ENCODE measurements at regions not wholly inside any gene's neighbourhood (a gene's known extent, or its start where the extent isn't known, plus 50 kb on each side); places are given as distances from the start of the nearest gene placed in this dataset.

GRCh38 chr3:21357241-21357640 is 393.8 kb downstream of the ZNF385D start:
- Histone ChIP-seq H3K27ac (ENCODE audit: control insufficient read depth, insufficient read depth) (no peak overlapping the region), H3K4me1 (ENCODE audit: control insufficient read depth, insufficient read depth, low read length) (no peaks in the 10 kb centered on the region), H3K27me3 (replicated peaks in 1 of 2; ENCODE audit: control insufficient read depth in 2 of 2, insufficient read depth in 2 of 2, low read length in 1 of 2) (no peaks in the 10 kb centered on the region), H3K9me3 (replicated peaks; ENCODE audit: control insufficient read depth, insufficient read depth, low read length) (no peaks in the 10 kb centered on the region), H4K20me1 (ENCODE audit: control insufficient read depth, insufficient read depth) (no peaks in the 10 kb centered on the region), H3K79me2 (ENCODE audit: control insufficient read depth, insufficient read depth, low read length) (no peaks in the 10 kb centered on the region), H3K4me3 (no peak overlapping the region), H3K9ac (ENCODE audit: control insufficient read depth, insufficient read depth, low read length) (no peak overlapping the region), H3K4me2 (ENCODE audit: control insufficient read depth, insufficient read depth) (no peak overlapping the region), H3K36me3 (ENCODE audit: control insufficient read depth in 2 of 2, insufficient read depth in 2 of 2, low read length in 1 of 2) (no peaks in the 10 kb centered on the region), H2AFZ (ENCODE audit: control insufficient read depth, low read depth, low read length) (no peak overlapping the region)
- FAIRE-seq, result no peak
- POLR2A ChIA-PET, result interaction anchor here (1.4 kb wide), 1 partner anchor 24 kb away, joined by 3 read pairs; no protein-coding TSS in a partner anchor
- RAD21 ChIA-PET (ENCODE audit: unreplicated experiment), result interaction anchor here (0.9 to 1.8 kb wide), 4 partner anchors 75 to 128 kb away, joined by 3 to 4 read pairs (median 3); no protein-coding TSS in a partner anchor
- intact Hi-C loops (cut with micrococcal nuclease; ENCODE audit: unreplicated experiment), result no loop called here
- 0% methylated on average over 2 of the region's 2 CpGs for WGBS (ENCODE audit: insufficient coverage, insufficient replicate concordance, low lambda C conversion rate, missing lambda C conversion rate)
- SMC1A ChIA-PET (ENCODE audit: uncharacterized antibody, unreplicated experiment), result interaction anchor here (0.6 to 2.5 kb wide), 9 partner anchors 12 to 108 kb away, joined by 3 to 11 read pairs (median 3); no protein-coding TSS in a partner anchor
- in situ Hi-C loops (cut with MboI), result no loop called here
- CTCF ChIA-PET, result no interaction called here
- no peak for DNase-seq (ENCODE audit: low read depth, low spot score)
- no TSS peak for BruUV-seq (replicated peaks)
- no peak; the same call in 2 of the 3 replicates for ATAC-seq
- TF ChIP-seq POLR2A (IDR thresholded peaks at IDR 0.05; ENCODE audit: low read depth, low read length) (no peak), MLLT1 (IDR thresholded peaks at IDR 0.05) (no peak), BHLHE40 (IDR thresholded peaks at IDR 0.05; ENCODE audit: borderline replicate concordance in 1 of 2, low read depth in 2 of 2, low read length in 1 of 2) (no peak), CHD1 (IDR thresholded peaks at IDR 0.05; ENCODE audit: low read depth, low read length) (no peak), CTCF (IDR thresholded peaks at IDR 0.05 in 2 of 3, conservative IDR thresholded peaks at IDR 0.05 in 1 of 3; ENCODE audit: control insufficient read depth in 2 of 3, extremely low read depth in 1 of 3, insufficient read depth in 1 of 3, low read depth in 3 of 3, low read length in 3 of 3) (no peak), IKZF1 (conservative IDR thresholded peaks at IDR 0.05) (no peak), EGR1 (IDR thresholded peaks at IDR 0.05; ENCODE audit: borderline replicate concordance in 1 of 2, low read depth in 2 of 2, low read length in 2 of 2) (no peak), CBX3 (IDR thresholded peaks at IDR 0.05; ENCODE audit: borderline replicate concordance, low read depth) (no peak), POLR2AphosphoS5 (IDR thresholded peaks at IDR 0.05; ENCODE audit: low read length) (no peak)
- TF ChIP-seq, protein P1, sequence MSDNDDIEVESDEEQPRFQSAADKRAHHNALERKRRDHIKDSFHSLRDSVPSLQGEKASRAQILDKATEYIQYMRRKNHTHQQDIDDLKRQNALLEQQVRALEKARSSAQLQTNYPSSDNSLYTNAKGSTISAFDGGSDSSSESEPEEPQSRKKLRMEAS (IDR thresholded peaks at IDR 0.05; ENCODE audit: low read depth, low read length), result no peak
- TF ChIP-seq, protein P2, sequence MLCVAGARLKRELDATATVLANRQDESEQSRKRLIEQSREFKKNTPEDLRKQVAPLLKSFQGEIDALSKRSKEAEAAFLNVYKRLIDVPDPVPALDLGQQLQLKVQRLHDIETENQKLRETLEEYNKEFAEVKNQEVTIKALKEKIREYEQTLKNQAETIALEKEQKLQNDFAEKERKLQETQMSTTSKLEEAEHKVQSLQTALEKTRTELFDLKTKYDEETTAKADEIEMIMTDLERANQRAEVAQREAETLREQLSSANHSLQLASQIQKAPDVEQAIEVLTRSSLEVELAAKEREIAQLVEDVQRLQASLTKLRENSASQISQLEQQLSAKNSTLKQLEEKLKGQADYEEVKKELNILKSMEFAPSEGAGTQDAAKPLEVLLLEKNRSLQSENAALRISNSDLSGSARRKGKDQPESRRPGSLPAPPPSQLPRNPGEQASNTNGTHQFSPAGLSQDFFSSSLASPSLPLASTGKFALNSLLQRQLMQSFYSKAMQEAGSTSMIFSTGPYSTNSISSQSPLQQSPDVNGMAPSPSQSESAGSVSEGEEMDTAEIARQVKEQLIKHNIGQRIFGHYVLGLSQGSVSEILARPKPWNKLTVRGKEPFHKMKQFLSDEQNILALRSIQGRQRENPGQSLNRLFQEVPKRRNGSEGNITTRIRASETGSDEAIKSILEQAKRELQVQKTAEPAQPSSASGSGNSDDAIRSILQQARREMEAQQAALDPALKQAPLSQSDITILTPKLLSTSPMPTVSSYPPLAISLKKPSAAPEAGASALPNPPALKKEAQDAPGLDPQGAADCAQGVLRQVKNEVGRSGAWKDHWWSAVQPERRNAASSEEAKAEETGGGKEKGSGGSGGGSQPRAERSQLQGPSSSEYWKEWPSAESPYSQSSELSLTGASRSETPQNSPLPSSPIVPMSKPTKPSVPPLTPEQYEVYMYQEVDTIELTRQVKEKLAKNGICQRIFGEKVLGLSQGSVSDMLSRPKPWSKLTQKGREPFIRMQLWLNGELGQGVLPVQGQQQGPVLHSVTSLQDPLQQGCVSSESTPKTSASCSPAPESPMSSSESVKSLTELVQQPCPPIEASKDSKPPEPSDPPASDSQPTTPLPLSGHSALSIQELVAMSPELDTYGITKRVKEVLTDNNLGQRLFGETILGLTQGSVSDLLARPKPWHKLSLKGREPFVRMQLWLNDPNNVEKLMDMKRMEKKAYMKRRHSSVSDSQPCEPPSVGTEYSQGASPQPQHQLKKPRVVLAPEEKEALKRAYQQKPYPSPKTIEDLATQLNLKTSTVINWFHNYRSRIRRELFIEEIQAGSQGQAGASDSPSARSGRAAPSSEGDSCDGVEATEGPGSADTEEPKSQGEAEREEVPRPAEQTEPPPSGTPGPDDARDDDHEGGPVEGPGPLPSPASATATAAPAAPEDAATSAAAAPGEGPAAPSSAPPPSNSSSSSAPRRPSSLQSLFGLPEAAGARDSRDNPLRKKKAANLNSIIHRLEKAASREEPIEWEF (IDR thresholded peaks at IDR 0.05; ENCODE audit: insufficient replicate concordance, low read depth, low read length), result no peak
- TF ChIP-seq, protein P3, sequence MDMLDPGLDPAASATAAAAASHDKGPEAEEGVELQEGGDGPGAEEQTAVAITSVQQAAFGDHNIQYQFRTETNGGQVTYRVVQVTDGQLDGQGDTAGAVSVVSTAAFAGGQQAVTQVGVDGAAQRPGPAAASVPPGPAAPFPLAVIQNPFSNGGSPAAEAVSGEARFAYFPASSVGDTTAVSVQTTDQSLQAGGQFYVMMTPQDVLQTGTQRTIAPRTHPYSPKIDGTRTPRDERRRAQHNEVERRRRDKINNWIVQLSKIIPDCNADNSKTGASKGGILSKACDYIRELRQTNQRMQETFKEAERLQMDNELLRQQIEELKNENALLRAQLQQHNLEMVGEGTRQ (IDR thresholded peaks at IDR 0.05; ENCODE audit: borderline replicate concordance, low read depth, low read length), result no peak
- TF ChIP-seq, protein P4, sequence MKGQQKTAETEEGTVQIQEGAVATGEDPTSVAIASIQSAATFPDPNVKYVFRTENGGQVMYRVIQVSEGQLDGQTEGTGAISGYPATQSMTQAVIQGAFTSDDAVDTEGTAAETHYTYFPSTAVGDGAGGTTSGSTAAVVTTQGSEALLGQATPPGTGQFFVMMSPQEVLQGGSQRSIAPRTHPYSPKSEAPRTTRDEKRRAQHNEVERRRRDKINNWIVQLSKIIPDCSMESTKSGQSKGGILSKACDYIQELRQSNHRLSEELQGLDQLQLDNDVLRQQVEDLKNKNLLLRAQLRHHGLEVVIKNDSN (IDR thresholded peaks at IDR 0.05; ENCODE audit: borderline replicate concordance, extremely low read length, insufficient read depth, low read depth, low read length), result no peak
